Panc1 (cell line): ENCODE measurements at regions not wholly inside any gene's neighbourhood (a gene's known extent, or its start where the extent isn't known, plus 50 kb on each side); places are given as distances from the start of the nearest gene placed in this dataset.

Experiments used
- CTCF ChIP-seq: fragments of 450-650 bp; IDR thresholded peaks from 2 replicates; pipeline ENCODE4 v1.5.1; 2017; ENCODE audit warnings: mild to moderate bottlenecking
- POLR2AphosphoS5 ChIP-seq: IDR thresholded peaks from 2 replicates; pipeline ENCODE4 v1.6.1; 2012; ENCODE audit warnings: mild to moderate bottlenecking, low read depth, low read length, moderate library complexity
- REST ChIP-seq, 2 experiments: IDR thresholded peaks; 2 replicates each; pipeline ENCODE4 v1.6.1; 2011 to 2012; ENCODE audit warnings: low read depth in 2 of 2, control low read depth in 1 of 2, low read length in 1 of 2, mild to moderate bottlenecking in 1 of 2, moderate library complexity in 1 of 2; ENCODE audit not compliant: insufficient read depth in 1 of 2
- SIN3A ChIP-seq: IDR thresholded peaks from 2 replicates; pipeline ENCODE4 v1.6.1; 2012; ENCODE audit warnings: low read depth, mild to moderate bottlenecking, low read length, moderate library complexity, borderline replicate concordance; ENCODE audit not compliant: insufficient read depth

- TF ChIP-seq POLR2AphosphoS5, result no peak
- TF ChIP-seq CTCF, result no peak
- TF ChIP-seq REST (IDR thresholded peaks at IDR 0.05; ENCODE audit: insufficient read depth in 1 of 2, low read depth in 2 of 2, low read length in 1 of 2), result no peak
- no peak for TF ChIP-seq SIN3A
Measured at GRCh38 chr10:118110750-118111149, 64.0 kb upstream of the RAB11FIP2 start.
